ENCODE measurements at regions not wholly inside any gene's neighbourhood (a gene's known extent, or its start where the extent isn't known, plus 50 kb on each side); places are given as distances from the start of the nearest gene placed in this dataset.
"Not testable (repeated sequence)": the region's sequence is repeated elsewhere in the genome, so short reads cannot be mapped to it uniquely, and the experiment has no call there.

DNA sequence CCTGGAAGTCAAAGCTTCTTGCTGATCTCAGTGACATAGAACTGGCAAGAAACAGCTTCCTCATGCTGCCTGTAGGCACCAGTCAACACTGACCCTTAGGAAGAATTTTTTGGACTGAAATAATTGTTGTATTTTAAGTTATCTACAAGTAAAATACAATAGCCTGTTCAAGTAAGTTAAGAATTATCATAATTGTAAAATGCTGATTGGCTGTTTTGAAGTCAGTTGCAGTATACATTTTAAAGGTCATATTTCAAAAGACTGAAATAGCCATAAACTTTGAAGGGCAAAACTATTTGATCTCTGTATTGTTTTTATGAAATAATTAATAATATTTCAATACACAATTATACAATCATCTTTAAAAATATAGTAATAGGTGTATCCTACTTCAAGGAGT, 794.9 kb downstream of the MAT2B start:
- H3K9me3 Mint-ChIP-seq, result peaks cover 12% of the 10 kb centered on the region
- H3K27ac Mint-ChIP-seq (ENCODE audit: low read depth), result no peak overlapping the region
- no peak for DNase-seq (ENCODE audit: low spot score in 2 of 2)
- peaks cover 1% of the 10 kb centered on the region for H3K36me3 Mint-ChIP-seq (ENCODE audit: insufficient read depth)
- H3K4me3 Mint-ChIP-seq, result no peak overlapping the region
- ATAC-seq (replicated peaks; ENCODE audit: extremely low read depth, poor library complexity, severe bottlenecking), result no peak
- no peaks in the 10 kb centered on the region for H3K27me3 Mint-ChIP-seq
- H3K4me1 Mint-ChIP-seq, result no peaks in the 10 kb centered on the region

DNA sequence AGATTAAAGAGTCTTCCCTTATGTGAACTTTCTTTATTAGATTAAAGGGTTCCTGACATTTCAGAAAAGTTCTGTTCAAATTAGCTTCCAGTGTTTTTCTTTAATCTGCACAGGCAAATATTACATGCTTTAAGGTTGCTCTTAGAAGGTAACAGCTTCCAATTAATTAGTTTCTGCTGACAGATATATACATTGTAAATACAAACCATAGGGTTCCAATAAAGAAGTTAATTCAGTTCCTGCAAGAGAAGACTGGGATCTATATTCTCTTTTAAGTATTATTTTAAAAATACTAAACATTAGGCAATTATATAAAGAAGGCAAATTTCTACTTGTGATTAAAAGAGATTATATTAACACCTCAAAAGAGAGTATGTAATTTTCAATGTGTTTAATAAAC, 795.7 kb downstream of the MAT2B start:
- no peak overlapping the region for H3K4me3 Mint-ChIP-seq
- H3K36me3 Mint-ChIP-seq (ENCODE audit: insufficient read depth), result no peaks in the 10 kb centered on the region
- no peaks in the 10 kb centered on the region for H3K4me1 Mint-ChIP-seq
- no peak overlapping the region for H3K27ac Mint-ChIP-seq (ENCODE audit: low read depth)
- H3K27me3 Mint-ChIP-seq, result no peaks in the 10 kb centered on the region
- peaks cover 6% of the 10 kb centered on the region for H3K9me3 Mint-ChIP-seq
- ATAC-seq (replicated peaks; ENCODE audit: extremely low read depth, poor library complexity, severe bottlenecking), result no peak
- no peak for DNase-seq (ENCODE audit: low spot score in 2 of 2)

DNA sequence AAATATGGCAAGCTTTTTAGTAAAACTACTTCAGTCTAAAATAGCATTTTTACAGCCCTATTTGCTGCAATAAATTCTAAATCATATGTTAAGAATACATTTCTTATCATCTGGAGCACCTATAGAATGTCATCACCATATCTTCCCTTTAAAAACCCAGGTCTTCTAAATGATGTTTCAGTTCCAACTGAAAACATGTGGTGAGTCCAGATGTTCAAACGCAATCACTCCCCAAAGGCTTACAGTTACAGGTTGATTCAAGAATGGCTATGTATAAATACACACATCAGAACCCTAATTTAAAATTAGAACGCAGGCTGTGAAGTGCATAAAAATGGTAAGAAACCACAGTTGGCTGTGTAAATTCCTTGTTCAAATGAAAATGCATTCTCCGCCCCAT, 796.3 kb downstream of the MAT2B start:
- H3K9me3 Mint-ChIP-seq, result peaks cover 6% of the 10 kb centered on the region
- no peaks in the 10 kb centered on the region for H3K36me3 Mint-ChIP-seq (ENCODE audit: insufficient read depth)
- no peak overlapping the region for H3K4me3 Mint-ChIP-seq
- H3K27ac Mint-ChIP-seq (ENCODE audit: low read depth), result no peak overlapping the region
- H3K4me1 Mint-ChIP-seq, result no peaks in the 10 kb centered on the region
- H3K27me3 Mint-ChIP-seq, result no peaks in the 10 kb centered on the region
- ATAC-seq (replicated peaks; ENCODE audit: extremely low read depth, poor library complexity, severe bottlenecking) (no peak), DNase-seq (ENCODE audit: low spot score in 2 of 2) (no peak)

DNA sequence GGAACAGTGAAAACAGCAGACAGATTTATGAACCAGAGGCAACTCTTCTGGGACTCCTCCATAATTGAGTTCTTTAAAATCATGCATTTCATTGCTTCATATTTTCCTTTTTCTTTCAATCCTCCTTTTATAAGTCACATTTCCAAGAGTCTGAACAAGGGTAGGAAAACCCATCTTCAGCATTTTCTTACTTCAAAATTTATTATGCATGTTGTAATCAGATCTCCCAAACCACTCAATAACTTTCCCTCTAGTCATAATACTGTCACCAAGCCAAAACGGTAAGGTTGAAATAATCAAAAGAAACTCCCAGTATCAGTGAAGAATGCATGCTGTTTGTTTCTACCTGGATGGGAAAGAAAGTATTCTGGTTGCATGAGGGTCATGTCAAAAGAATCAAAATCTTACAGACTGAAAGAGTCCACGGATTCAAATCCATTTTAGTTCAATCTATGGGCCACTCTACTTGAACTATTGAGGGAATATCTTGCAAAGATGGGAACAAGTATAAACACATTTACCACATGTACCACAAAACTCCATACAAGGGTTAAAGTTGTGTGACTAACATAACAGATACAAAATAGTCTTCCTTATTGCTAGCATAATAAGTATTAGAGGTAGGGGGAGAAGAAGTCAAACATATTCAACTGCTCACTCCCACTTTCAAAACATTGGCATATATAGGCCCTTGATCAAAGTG, 797.3 kb downstream of the MAT2B start:
- ATAC-seq (replicated peaks; ENCODE audit: extremely low read depth, poor library complexity, severe bottlenecking) (no peak), DNase-seq (ENCODE audit: low spot score in 2 of 2) (no peak)
- H3K9me3 Mint-ChIP-seq, result peaks cover 9% of the 10 kb centered on the region
- no peaks in the 10 kb centered on the region for H3K36me3 Mint-ChIP-seq (ENCODE audit: insufficient read depth)
- no peak overlapping the region for H3K27ac Mint-ChIP-seq (ENCODE audit: low read depth)
- no peaks in the 10 kb centered on the region for H3K27me3 Mint-ChIP-seq
- no peak overlapping the region for H3K4me3 Mint-ChIP-seq
- no peaks in the 10 kb centered on the region for H3K4me1 Mint-ChIP-seq

DNA sequence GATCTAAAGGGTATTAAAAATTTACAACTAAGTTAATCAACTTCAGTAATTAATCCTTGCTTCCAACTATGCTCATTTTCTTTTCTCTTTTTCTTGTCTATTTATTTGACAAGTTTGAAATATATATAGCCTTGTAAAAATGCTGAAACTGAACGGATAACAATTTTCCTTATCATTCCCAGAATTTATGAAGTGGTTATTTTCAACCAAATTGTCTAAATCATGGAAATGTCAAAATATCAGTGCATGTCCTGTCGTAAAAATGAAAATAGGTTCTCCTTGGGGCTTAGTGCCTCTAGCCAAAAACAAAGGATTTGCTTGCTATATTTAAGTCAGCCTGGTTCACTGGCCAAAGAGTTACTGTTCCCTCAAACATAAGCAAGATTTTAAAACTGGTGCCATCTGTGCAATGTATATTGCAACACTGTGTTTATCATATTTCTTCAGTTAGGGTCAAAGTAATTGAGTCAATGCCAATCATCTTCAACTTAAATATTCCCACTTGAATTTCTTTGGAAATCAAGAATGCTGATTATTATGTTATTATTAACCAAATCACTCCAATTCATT, 798.3 kb downstream of the MAT2B start:
- Mint-ChIP-seq H3K27me3 (no peaks in the 10 kb centered on the region), H3K4me3 (no peak overlapping the region), H3K9me3 (peaks cover 16% of the 10 kb centered on the region), H3K27ac (ENCODE audit: low read depth) (no peak overlapping the region), H3K4me1 (no peaks in the 10 kb centered on the region), H3K36me3 (ENCODE audit: insufficient read depth) (no peaks in the 10 kb centered on the region)
- DNase-seq (ENCODE audit: low spot score in 2 of 2), result no peak
- no peak for ATAC-seq (replicated peaks; ENCODE audit: extremely low read depth, poor library complexity, severe bottlenecking)

DNA sequence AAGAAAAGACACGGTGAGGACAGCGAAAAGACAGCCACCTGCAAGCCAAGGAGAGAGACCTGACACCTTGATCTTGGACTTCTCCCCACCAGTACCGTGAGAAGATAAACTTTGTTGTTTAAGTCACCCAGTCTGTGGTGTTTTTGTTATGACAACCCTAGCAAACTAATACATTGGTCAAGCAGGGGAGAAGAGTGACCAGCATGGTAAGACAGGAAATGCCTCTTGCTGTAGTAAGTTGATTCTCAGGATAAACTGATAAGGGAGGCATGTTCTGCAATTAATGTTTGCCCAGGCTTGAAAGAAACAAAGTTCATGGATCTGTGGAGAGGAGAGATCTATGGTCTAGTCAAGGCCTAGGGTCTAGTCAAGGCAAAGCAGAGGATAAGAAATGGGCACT, 801.2 kb downstream of the MAT2B start:
- no peaks in the 10 kb centered on the region for H3K36me3 Mint-ChIP-seq (ENCODE audit: insufficient read depth)
- no peaks in the 10 kb centered on the region for H3K4me1 Mint-ChIP-seq
- ATAC-seq (replicated peaks; ENCODE audit: extremely low read depth, poor library complexity, severe bottlenecking) (no peak), DNase-seq (ENCODE audit: low spot score in 2 of 2) (no peak)
- no peaks in the 10 kb centered on the region for H3K27me3 Mint-ChIP-seq
- no peak overlapping the region for H3K4me3 Mint-ChIP-seq
- no peak overlapping the region for H3K27ac Mint-ChIP-seq (ENCODE audit: low read depth)
- H3K9me3 Mint-ChIP-seq, result peaks cover 18% of the 10 kb centered on the region

DNA sequence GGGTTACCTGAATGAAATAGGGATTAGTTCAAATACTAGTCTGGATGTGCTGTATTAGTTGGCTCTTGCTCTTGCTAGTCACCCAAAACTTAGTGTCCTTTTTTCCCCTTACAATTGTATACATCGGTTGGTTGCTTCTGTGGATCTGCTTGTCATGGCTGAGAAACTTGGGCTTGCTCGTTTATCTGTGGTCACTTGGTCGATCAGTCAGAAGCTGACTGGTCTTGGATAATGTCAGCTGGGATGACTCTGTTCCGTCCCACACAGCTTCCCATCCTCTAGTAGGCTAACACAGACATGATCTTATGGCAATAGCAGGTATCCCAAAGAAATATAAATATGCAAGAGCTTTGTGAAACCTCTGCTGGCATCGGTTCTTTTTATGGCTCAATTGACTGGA, 807.4 kb downstream of the MAT2B start:
- ATAC-seq (replicated peaks; ENCODE audit: extremely low read depth, poor library complexity, severe bottlenecking) (no peak), DNase-seq (ENCODE audit: low spot score in 2 of 2) (no peak)
- H3K27me3 Mint-ChIP-seq, result no peaks in the 10 kb centered on the region
- peaks cover 9% of the 10 kb centered on the region for H3K9me3 Mint-ChIP-seq
- no peak overlapping the region for H3K4me3 Mint-ChIP-seq
- no peak overlapping the region for H3K27ac Mint-ChIP-seq (ENCODE audit: low read depth)
- H3K4me1 Mint-ChIP-seq, result no peaks in the 10 kb centered on the region
- no peaks in the 10 kb centered on the region for H3K36me3 Mint-ChIP-seq (ENCODE audit: insufficient read depth)

DNA sequence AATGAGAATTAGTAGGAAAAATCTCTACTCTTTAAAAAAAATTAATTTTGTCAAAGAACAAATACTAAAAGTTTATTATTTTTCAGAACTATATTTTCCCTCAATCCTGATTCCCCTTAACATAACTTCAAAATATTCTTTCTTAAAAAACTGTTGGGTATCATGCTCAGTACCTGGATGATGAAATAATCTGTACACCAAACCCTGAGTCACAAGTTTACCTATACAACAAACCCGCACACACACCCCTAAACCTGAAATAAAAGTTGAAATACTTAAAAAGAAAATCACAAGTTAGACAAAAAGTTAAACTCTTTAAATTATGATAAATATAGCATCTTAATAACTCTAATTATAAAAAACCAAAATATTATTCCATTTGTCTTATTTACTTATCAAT, 812.3 kb downstream of the MAT2B start:
- DNase-seq (ENCODE audit: low spot score in 2 of 2), result no peak
- H3K27ac Mint-ChIP-seq (ENCODE audit: low read depth), result no peak overlapping the region
- peaks cover 25% of the 10 kb centered on the region for H3K9me3 Mint-ChIP-seq
- ATAC-seq (replicated peaks; ENCODE audit: extremely low read depth, poor library complexity, severe bottlenecking), result no peak
- no peak overlapping the region for H3K4me3 Mint-ChIP-seq
- no peaks in the 10 kb centered on the region for H3K27me3 Mint-ChIP-seq
- no peaks in the 10 kb centered on the region for H3K36me3 Mint-ChIP-seq (ENCODE audit: insufficient read depth)
- no peaks in the 10 kb centered on the region for H3K4me1 Mint-ChIP-seq

DNA sequence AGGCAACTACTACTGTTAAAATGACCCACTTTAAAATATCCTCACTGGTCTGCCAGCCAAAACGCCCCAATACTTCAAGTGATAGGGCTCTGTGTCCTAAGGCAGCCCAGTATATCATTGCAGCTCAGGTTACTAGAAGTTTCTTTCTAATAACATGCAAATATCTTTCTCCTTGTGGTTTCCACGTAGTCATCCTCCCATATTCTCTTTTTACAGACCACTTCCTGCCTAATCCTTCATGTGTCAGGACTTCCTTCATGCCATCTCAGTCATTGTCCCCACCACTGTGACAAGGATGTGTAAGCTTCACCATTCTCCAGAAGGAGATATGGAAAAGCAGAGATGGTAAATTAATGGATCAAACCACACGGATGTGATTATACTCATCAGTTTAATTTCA, 813.7 kb downstream of the MAT2B start:
- H3K4me3 Mint-ChIP-seq, result no peak overlapping the region
- no peak for DNase-seq (ENCODE audit: low spot score in 2 of 2)
- ATAC-seq (replicated peaks; ENCODE audit: extremely low read depth, poor library complexity, severe bottlenecking), result no peak
- H3K27me3 Mint-ChIP-seq, result no peaks in the 10 kb centered on the region
- H3K36me3 Mint-ChIP-seq (ENCODE audit: insufficient read depth), result no peaks in the 10 kb centered on the region
- H3K4me1 Mint-ChIP-seq, result no peaks in the 10 kb centered on the region
- H3K27ac Mint-ChIP-seq (ENCODE audit: low read depth), result no peak overlapping the region
- H3K9me3 Mint-ChIP-seq, result peaks cover 25% of the 10 kb centered on the region

DNA sequence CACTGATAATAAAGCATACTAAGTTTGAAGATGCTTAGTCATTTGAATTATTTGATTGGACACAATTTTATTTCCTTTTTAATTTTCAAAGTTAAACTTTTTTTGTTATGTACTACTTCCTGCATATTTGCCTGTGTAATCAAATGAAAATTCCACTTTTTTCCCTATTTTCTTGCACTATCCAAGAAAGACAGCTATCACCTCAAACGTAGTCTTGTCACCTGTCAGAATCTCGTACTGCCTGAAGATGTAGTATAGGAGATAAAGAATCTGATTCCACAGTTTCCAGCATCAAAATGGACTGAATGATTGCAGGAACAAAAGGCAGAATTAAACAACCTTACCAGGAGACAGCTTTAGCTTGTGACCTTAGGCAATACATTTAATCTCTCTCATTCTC, 818.8 kb downstream of the MAT2B start:
- DNase-seq (ENCODE audit: low spot score in 2 of 2), result no peak
- Mint-ChIP-seq H3K4me1 (no peaks in the 10 kb centered on the region), H3K9me3 (peaks cover 38% of the 10 kb centered on the region), H3K36me3 (ENCODE audit: insufficient read depth) (no peaks in the 10 kb centered on the region), H3K27ac (ENCODE audit: low read depth) (no peak overlapping the region), H3K4me3 (no peak overlapping the region), H3K27me3 (no peaks in the 10 kb centered on the region)
- no peak for ATAC-seq (replicated peaks; ENCODE audit: extremely low read depth, poor library complexity, severe bottlenecking)

DNA sequence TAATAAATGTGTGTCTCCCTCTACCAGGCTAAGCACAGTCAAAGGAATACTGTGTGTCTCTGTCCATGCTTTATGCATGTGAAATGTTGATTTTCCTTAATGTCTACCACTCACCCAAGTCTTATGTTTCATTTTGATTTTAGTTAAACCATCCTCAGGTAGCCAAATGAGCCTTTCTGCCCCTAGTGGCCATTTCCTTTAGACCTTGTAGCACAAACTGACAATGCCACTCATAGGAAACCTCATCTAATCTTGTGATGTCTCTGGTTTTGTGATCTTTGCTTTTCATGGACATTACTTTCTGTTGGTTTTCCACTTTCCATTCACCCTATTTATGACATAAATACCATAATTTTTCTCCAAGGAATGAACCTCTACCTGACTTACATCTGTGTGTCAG, 820.8 kb downstream of the MAT2B start:
- H3K4me3 Mint-ChIP-seq, result no peak overlapping the region
- peaks cover 21% of the 10 kb centered on the region for H3K9me3 Mint-ChIP-seq
- no peaks in the 10 kb centered on the region for H3K36me3 Mint-ChIP-seq (ENCODE audit: insufficient read depth)
- no peak for DNase-seq (ENCODE audit: low spot score in 2 of 2)
- H3K27ac Mint-ChIP-seq (ENCODE audit: low read depth), result no peak overlapping the region
- no peak for ATAC-seq (replicated peaks; ENCODE audit: extremely low read depth, poor library complexity, severe bottlenecking)
- H3K27me3 Mint-ChIP-seq, result no peaks in the 10 kb centered on the region
- H3K4me1 Mint-ChIP-seq, result no peaks in the 10 kb centered on the region

DNA sequence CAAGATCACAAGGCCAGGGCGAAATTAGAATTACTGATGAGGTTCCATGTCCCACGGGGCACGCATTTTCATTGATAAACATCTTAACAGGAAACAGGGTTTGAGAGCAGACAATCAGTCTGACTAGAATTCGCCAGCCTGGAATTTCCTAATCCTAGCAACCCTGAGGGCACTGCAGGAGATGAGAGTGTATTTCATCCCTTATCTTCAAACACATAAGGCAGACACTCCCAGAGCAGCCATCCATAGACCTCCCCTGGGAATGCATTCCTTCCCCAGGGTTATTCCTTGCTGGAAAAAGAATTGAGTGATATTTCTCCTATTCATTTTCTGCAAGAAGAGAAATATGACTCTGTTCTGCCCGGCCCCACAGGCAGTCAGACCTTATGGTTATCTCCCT, 821.7 kb downstream of the MAT2B start:
- not testable (repeated sequence) for ATAC-seq (replicated peaks; ENCODE audit: extremely low read depth, poor library complexity, severe bottlenecking); DNase-seq (ENCODE audit: low spot score in 2 of 2); H3K27me3 Mint-ChIP-seq; H3K27ac Mint-ChIP-seq (ENCODE audit: low read depth); H3K4me3 Mint-ChIP-seq; H3K4me1 Mint-ChIP-seq; H3K36me3 Mint-ChIP-seq (ENCODE audit: insufficient read depth)
- peaks cover 15% of the 10 kb centered on the region for H3K9me3 Mint-ChIP-seq

DNA sequence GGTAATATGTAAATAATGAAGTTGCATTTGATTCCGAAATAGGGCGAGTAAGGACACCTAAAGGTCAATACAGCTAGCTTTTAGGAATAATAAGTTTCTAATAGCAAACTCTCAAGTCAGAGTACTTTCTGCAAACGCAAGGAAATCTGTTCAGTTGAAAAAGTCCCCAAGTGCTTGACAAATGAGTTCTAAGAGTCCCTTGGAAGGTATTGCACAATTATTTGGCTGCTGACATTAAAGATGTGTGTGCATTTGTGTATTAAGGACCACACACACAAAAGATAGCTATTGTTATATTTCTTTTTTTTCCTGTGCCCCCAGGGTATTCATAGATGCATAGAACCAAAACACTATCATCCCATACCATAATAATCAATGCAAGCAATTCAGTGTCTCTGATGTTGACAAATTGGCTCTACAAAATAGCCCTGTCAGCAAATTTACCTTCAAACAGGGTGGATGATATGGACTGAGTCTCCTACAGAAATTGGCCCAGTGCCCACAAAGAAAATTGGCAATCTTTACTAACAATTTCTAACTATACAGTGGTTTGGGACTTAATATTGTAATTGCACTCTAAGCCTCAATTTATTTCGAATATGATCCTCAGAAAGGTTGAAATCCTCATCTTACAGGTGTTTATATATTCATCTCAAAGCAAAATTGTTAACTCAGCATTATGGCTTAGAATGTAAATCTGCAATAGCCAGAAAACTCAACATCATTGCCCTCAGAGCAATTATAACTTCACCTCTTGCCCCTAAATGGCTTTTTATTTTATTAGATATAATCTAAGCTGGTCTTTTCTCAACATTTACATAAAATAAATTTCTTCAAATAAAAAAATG, 827.2 kb downstream of the MAT2B start:
- no peak overlapping the region for H3K4me3 Mint-ChIP-seq
- no peaks in the 10 kb centered on the region for H3K4me1 Mint-ChIP-seq
- H3K27ac Mint-ChIP-seq (ENCODE audit: low read depth), result no peak overlapping the region
- peaks cover 11% of the 10 kb centered on the region for H3K9me3 Mint-ChIP-seq
- H3K27me3 Mint-ChIP-seq, result no peaks in the 10 kb centered on the region
- DNase-seq (ENCODE audit: low spot score in 2 of 2) (no peak), ATAC-seq (replicated peaks; ENCODE audit: extremely low read depth, poor library complexity, severe bottlenecking) (no peak)
- no peaks in the 10 kb centered on the region for H3K36me3 Mint-ChIP-seq (ENCODE audit: insufficient read depth)
